ENCODE measurements at regions not wholly inside any gene's neighbourhood (a gene's known extent, or its start where the extent isn't known, plus 50 kb on each side); places are given as distances from the start of the nearest gene placed in this dataset.

DNA sequence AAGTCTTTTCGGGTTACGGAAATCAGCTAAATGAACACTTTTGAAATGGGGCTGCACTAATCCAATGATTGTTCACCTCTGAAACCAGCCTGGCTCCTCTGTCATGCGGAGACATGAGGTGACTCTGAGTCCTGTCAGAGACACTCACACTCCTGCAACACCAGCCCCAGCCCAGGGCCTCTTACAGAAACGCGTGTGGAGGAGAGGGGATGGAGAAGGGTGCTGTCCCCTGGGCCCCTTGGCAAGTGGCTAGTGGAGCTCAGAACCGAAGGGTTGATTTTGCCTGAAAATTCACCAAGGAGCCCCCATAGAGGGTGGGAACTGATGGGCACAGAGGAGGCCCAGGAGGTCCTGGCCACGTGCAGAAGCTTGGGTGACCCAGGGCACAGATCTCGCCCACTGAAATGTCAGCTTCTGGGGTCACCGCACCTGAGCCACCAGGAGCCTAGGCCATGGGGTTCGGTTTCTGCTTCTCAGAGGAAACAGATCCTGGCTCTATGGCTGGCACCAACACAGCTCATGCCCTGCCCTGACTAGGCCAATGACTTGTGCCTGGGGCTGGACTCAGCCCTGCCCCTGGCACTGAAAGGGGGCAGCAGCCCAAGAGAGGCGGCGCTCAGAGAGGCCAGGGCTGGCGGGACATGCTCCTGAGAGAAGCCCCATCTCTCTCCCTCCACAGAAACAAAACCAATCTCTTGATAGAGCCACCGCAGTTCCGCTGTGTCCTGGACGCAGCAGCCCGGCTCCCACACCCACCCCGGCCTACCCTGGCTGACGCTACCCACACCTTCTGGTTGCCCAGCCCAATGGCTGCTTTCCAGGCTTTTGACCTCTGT, 144.7 kb downstream of the ERMARD start:
- TF ChIP-seq ZNF274 (IDR thresholded peaks at IDR 0.05; ENCODE audit: low read depth, low read length) (no peak), YY1 (IDR thresholded peaks at IDR 0.05; ENCODE audit: insufficient read depth, insufficient read length) (no peak), SUZ12 (IDR thresholded peaks at IDR 0.05; ENCODE audit: extremely low read depth, insufficient read depth, insufficient read length) (no peak)

Data from NT2/D1 (cell line).